Kidney (tissue), 13 donors: ENCODE measurements at regions not wholly inside any gene's neighbourhood (a gene's known extent, or its start where the extent isn't known, plus 50 kb on each side); places are given as distances from the start of the nearest gene placed in this dataset.

Experiments used
- DNase-seq, 5 donors: peaks; one replicate each; pipeline ENCODE4 v3.0.0-alpha.2; 2013 to 2020
- FAIRE-seq: peaks from 2 replicates; lab custom pipeline; 2012; peaks lifted over from hg19 to GRCh38; lab: Jason Lieb, UNC
- H3K27ac ChIP-seq, 2 donors: one replicate each; pipeline ENCODE4 v1.7.0; 2013; ENCODE audit warnings: low read depth in 2 of 2, low read length in 2 of 2, inconsistent platforms in 1 of 2
- H3K27me3 ChIP-seq: one replicate; pipeline ENCODE4 v1.7.1; 2013; ENCODE audit warnings: low read length, inconsistent platforms; ENCODE audit not compliant: control insufficient read depth, insufficient read depth
- H3K36me3 ChIP-seq, 3 donors: one replicate each; pipeline versions ENCODE4 v1.7.0 to v1.7.1; 2013; ENCODE audit warnings: low read length in 3 of 3, control low read depth in 1 of 3, inconsistent platforms in 1 of 3; ENCODE audit not compliant: insufficient read depth in 3 of 3, control insufficient read depth in 2 of 3
- H3K4me1 ChIP-seq, 3 donors: one replicate each; pipeline versions ENCODE4 v1.7.0 to v1.7.1; 2013; ENCODE audit warnings: low read length in 3 of 3, inconsistent platforms in 1 of 3, low read depth in 1 of 3; ENCODE audit not compliant: control insufficient read depth in 2 of 3, insufficient read depth in 2 of 3
- H3K4me3 ChIP-seq, 3 donors: one replicate each; pipeline versions ENCODE4 v1.7.0 to v1.8.1; 2013; ENCODE audit warnings: low read length in 3 of 3, control low read depth in 1 of 3, inconsistent platforms in 1 of 3
- H3K9ac ChIP-seq, 3 donors: one replicate each; pipeline versions ENCODE4 v1.7.0 to v1.7.1; 2013; ENCODE audit warnings: low read length in 3 of 3, control low read depth in 1 of 3, inconsistent platforms in 1 of 3
- H3K9me3 ChIP-seq, 3 donors: one replicate each; pipeline versions ENCODE4 v1.7.0 to v1.7.1; 2013; ENCODE audit warnings: low read length in 3 of 3, control low read depth in 1 of 3, inconsistent platforms in 1 of 3; ENCODE audit not compliant: control insufficient read depth in 2 of 3, insufficient read depth in 1 of 3
- CTCF ChIP-seq: IDR thresholded peaks from 3 replicates; pipeline ENCODE4 v1.5.1; 2012; ENCODE audit warnings: mild to moderate bottlenecking, moderate library complexity, borderline replicate concordance; ENCODE audit not compliant: insufficient read depth; ENCODE audit errors: extremely low read depth
- intact Hi-C: fragments of 100-400 bp; cut with DNase I; formaldehyde crosslinking; loops from one replicate; pipeline ENCODE4 v1.11.1; 2022
- donor health status: control.
- donor health status: control.
- donor health status: control.
- donor health status: control.
- donor health status: control.
- donor health status: DM: yes; HTN: yes; CAD: no.
- donor health status: Normal renal cell carcinoma (clear cell type).

DNA sequence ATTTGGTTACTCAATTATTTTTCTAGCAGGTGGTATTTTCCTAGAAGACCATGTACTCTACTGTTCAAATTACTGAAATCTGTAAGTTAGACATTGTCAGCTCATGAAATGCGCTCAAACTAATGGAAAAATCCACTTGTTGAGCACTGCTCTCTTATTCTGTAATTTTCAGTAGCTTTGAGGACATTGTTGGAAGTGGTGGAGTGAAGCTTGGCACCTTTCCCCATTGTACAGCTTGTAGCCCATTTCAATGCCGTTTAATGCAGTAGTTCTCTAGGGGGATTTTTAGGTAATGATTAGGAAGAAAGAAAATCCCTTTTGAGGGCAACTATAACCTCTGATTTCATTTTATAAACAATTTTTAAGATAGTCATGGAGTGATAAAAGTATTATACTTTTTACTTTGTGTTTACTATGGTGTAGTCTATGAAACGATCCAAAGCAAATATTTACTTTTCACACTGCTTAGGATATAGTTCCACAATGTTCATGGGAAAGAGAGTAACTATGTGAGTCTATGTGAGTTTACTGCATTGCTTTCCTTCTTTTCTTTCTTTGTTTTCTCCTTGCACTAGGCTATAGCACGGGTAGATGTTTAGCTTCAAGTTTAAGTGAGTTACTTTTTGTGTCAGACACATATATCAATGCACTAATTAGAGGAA is 165.8 kb upstream of the ANKH start:
- H3K4me3 ChIP-seq, result no peak overlapping the region
- intact Hi-C loops, result no loop called here

DNA sequence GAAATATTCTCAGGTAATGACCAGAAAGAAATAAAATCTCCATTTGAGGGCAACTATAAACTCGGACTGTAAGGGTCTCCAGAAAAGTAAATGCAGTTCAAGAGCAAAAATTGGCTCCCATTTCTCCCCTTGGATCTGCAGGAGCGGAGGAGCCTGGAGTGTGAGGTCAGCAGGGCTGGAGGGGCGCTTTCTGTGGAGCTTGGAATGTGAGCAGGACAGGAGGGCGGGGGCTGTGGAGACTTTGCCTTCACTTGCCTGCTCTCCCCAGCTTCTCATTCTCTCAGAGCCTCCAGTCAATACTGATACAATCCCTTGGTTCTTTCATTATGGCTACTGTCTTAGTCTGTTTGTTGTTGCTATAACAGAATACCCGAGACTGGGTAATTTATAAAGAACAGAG is 162.8 kb upstream of the ANKH start:
- no peak for DNase-seq
- TF ChIP-seq CTCF, result no peak
- no peaks in the 10 kb centered on the region for H3K36me3 ChIP-seq
- H3K4me1 ChIP-seq, result no peaks in the 10 kb centered on the region
- H3K9ac ChIP-seq, result no peak overlapping the region
- intact Hi-C loops, result no loop called here
- H3K27ac ChIP-seq, result no peak overlapping the region
- no peak for FAIRE-seq
- H3K27me3 ChIP-seq, result no peaks in the 10 kb centered on the region
- peaks cover 0 to 6% (median 3%) of the 10 kb centered on the region in 3 donors for H3K9me3 ChIP-seq
- no peak overlapping the region for H3K4me3 ChIP-seq

More for the DNA sequence above, 165.8 kb upstream of the ANKH start:
- no peaks in the 10 kb centered on the region for H3K36me3 ChIP-seq
- H3K27ac ChIP-seq, result no peak overlapping the region
- FAIRE-seq (no peak), DNase-seq (no peak)
- no peak overlapping the region for H3K9ac ChIP-seq
- no peaks in the 10 kb centered on the region for H3K4me1 ChIP-seq
- TF ChIP-seq CTCF, result no peak
- no peaks in the 10 kb centered on the region for H3K27me3 ChIP-seq
- H3K9me3 ChIP-seq, result peaks cover 0 to 6% (median 3%) of the 10 kb centered on the region in 3 donors

DNA sequence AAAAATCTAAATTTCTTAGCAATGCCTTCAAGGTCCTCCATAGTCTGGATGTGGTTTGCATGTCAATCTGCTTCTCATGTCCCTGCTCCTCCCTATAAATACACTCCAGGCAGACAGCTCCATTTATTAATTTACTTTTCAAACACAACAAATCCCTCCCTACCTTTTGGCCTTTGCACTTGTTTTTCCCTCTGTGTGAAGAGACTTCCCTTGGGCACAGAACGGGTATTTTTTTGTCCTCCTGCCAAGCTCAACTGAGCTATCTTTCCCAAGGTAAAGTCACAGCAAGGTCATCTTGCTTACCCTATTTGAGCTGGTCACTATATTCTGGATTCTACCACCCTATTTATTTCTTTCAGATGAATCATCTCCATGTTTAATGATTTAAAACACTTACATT is 159.6 kb upstream of the ANKH start:
- Histone ChIP-seq H3K27ac (no peak overlapping the region), H3K4me3 (no peak overlapping the region), H3K9me3 (no peaks in the 10 kb centered on the region), H3K27me3 (no peaks in the 10 kb centered on the region), H3K4me1 (no peaks in the 10 kb centered on the region), H3K9ac (no peak overlapping the region), H3K36me3 (no peaks in the 10 kb centered on the region)
- DNase-seq, result no peak
- intact Hi-C loops, result no loop called here
- no peak for FAIRE-seq
- TF ChIP-seq CTCF, result no peak

DNA sequence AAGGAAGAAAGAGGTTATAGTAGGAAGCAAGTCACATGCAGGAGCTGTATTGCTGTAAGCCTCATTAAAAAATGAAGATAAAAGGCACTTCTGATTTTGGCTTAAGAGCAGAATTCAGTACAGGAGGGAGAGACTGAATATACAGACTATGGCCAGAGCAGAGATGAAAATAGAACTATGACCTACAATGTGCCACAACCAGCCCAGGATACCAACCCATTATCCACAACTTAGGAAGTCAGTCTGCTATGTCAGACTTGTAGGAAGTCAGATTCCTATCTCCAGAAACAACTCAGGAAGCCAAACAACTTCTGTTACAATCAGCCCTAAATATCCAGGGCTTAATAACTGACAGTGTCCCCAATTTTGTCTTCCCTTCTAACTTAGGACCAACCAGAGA is 156.2 kb upstream of the ANKH start:
- no peaks in the 10 kb centered on the region for H3K4me1 ChIP-seq
- H3K36me3 ChIP-seq, result no peaks in the 10 kb centered on the region
- H3K27ac ChIP-seq, result no peak overlapping the region
- FAIRE-seq, result no peak
- no peaks in the 10 kb centered on the region for H3K27me3 ChIP-seq
- H3K9me3 ChIP-seq, result no peaks in the 10 kb centered on the region
- intact Hi-C loops, result no loop called here
- TF ChIP-seq CTCF, result no peak
- no peak for DNase-seq
- no peak overlapping the region for H3K9ac ChIP-seq
- H3K4me3 ChIP-seq, result no peak overlapping the region
